NCI-H446 treated with DMSO at 0.1 percent for 48 hours (cell line): ENCODE measurements at regions not wholly inside any gene's neighbourhood (a gene's known extent, or its start where the extent isn't known, plus 50 kb on each side); places are given as distances from the start of the nearest gene placed in this dataset.

Experiments
- DNase-seq: peaks from one replicate; lab custom pipeline; 2025; lab: John Stamatoyannopoulos, UW

DNA sequence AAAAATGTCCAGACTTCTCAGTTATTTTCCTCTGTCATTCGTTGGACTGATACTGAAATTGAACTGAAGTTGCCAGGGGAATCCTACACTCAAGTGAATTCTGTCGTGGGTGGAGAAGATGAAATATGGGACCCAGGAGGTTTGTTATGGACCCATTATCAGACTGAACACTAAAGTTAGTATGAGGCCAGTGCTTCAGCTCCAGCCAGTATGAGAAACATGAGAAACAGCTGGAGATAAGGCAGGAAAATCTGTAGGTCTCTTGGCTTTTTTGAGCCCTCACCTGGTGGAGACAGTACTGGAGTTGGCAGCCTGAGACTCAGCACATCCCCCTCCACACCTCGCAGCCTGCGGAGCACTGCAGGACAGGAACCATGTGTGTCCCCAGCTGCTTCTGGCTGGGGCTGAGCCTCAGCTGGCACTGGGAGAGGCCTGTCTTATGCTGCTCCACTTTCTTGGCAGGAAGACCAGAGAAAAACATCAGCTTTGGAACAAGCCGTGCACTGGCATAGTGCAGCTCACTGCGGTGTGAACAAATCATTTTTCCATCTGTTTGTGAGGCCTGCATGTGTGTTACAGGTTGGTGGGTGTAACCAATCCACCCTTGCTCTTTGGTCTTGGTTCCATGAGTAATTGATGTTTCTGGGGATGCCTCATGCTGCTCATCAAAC lies 641.0 kb downstream of the FGF9 start:
- DNase-seq, result peak; percentile 55

DNA sequence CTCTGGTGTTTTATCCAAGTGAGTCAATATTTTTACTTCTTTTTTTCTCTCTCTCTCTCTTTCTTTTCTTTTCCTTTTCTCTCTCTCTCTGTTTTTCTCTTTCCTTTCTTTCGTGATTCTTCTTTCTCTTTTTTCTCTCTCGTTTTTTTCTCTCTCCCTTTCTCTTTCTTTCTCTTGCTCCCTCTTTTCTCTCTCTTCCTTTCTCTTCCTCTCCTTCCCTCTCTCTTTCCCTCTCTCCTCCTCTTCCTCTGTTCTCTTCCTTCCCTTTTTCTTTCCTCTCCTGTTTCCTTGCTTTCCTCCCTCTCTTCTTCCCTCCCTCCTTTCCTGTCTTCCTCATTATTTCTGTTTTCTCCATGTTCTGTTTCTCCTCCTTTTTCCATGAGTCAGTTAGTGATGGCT lies 641.5 kb downstream of the FGF9 start:
- DNase-seq, result no peak

DNA sequence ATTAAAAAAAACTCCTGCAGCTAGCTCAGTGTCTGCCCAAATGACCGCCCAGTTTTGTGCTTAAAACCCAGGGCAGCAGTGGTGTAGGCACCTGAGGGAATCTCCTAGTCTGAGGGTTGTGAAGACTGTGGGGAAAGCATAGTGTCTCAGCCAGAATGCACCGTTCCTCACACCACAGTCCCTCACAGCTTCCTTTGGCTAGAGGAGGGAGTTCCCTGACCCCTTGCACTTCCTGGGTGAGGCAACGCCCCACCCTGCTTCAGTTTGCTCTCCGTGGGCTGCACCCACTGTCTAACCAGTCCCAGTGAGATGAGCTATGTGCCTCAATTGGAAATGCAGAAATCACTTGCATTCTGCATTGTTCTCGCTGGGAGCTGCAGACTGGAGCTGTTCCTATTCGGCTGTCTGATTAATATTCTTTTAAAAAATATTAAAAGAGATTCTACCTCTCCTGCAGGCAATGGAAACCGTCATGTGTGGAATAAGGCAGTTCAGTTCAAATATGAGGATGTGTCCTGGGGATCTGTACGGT lies 645.7 kb downstream of the FGF9 start:
- no peak for DNase-seq

DNA sequence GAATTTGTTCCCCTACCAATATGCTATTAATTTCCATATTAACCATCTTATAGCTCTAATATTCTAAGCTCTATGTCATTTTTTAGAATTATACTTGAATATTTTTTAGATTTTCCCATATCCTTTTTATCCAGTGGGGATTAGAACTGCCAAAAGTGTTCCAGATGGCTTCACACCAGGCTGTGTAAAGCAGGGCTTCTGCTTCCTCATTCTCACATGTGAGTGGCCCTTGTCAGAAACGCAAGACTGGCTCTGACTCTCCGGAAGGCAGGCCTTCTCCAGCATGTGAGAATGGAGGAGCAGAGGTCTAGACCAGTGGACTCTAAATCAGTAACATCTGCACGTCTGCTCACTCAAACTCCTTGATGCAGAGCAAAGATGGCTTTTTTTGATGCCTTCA lies 650.1 kb downstream of the FGF9 start:
- no peak for DNase-seq

DNA sequence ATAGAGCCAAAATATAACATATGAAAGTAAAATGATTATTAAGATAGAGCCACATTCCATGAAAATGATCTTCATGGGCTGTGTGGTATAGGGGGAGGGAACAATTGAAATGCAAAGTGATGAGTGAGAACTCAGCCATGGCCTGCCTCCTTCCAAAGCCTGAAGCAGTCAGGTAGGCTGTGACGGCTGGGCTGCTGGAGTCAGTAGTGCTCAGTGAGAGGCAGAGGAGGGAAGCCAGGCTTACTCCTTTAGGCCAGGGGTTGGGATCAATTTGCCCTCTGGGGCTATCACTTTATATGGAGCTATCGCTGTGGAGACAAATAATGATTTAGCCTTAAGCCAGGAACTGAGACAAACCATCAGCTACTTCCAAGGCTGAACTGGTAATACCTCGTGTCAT lies 654.9 kb downstream of the FGF9 start:
- no peak for DNase-seq

DNA sequence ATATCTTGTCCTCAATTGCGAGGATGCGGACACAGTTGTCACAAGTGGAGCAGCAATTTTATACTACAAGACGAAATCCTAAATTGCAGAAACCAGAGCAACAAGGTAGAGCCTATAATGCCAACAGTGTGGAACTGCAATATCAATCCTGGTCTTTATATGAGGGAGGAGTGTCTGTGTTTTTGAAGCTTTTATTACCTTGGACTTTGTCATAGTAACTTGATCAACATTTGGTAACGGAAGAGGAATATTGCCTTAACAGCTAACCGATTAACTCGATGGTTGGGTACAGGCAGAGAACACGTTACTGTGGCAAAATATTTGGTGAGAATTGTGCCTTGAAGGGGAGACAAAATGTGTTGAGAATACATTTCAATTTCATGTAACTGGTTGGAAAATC lies 661.5 kb downstream of the FGF9 start:
- no peak for DNase-seq

DNA sequence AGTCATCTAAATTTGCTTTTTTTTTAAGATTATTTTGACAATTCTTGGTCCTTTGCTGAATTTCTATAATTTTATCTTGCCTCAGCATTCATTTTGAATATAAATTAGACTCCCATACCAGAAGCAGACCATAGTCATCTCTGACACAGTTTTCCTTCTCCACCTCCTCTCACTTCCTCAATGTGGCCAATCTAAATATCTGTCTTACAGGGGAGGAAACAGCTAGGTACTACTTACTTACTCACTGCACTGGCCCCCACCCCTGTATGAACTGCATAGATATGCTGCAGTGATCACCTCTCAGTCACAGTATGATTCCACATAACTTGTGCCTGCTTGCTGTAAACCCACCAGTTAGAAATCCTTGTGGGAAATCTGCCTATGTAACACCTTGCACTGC lies 665.6 kb downstream of the FGF9 start:
- DNase-seq, result no peak

DNA sequence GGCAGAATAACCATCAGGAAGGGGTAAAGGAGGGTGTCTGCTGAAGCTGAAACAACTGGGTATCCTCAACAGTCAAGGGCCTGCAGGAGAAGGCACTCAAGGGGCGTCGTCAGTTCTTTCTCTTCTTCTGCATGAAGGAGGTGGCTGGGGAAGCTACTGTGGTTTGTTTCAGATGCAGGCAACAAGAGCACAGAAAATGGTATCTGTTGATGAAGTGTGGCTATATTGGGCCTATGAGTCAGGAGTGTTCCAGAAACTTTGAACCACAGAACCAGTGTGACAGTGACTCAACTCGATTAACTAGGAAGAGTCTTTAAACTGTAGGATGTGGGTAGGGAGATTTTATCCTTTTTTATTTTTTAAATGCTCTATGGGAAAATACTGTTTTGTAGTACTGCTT lies 686.3 kb downstream of the FGF9 start:
- no peak for DNase-seq

DNA sequence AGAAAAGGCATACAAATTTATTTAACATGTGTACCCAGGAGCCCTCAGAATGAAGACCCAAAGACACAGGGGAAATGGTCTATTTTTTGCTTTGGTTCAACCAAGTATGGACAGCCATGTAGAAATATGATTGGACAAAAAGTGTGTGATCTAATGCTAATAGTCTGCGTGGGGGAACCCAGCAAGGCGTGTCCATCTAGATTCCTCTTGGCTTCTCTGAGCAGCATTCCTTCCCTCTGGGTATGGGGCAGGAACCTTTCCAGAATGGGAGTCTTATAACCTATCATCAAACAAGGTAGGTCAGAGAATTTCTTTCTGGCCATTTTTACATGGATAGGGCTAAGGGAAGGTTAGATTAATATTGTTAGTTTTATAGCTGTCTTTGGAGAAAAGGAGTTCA lies 698.2 kb downstream of the FGF9 start:
- DNase-seq, result no peak

DNA sequence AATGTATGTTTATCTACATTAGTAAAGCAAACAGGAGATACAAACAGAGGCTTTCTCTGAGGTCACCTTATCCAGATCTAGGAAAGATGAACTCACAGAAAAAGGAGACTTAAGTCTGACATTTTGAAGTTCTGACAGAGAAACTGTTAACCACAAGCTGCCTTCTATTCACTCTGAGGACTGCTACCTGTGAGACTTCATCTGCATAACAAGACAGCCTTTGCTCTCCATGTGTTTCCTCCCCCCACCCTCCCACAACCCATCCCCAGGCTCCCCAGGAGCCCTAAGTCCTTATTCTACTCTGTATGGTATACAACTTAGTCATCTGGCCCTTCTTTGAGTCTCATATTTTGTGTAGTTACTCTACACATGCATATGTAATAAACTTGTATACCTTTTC lies 699.0 kb downstream of the FGF9 start:
- no peak for DNase-seq

DNA sequence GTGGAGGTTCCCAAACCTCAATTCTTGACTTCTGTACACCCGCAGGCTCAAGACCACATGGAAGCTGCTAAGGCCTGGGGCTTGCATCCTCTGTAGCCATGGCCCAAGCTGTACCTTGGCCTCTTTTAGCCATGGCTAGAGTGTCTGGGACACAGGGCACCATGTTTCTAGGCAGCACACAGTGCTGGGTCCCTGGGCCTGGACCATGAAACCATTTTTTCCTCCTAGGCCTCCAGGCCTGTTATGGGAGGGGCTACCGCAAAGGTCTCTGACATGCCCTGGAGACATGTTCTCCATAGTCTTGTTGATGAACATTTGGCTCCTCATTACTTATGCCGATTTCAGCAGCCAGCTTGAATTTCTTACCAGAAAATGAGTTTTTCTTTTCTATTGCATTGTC lies 701.4 kb downstream of the FGF9 start:
- no peak for DNase-seq

DNA sequence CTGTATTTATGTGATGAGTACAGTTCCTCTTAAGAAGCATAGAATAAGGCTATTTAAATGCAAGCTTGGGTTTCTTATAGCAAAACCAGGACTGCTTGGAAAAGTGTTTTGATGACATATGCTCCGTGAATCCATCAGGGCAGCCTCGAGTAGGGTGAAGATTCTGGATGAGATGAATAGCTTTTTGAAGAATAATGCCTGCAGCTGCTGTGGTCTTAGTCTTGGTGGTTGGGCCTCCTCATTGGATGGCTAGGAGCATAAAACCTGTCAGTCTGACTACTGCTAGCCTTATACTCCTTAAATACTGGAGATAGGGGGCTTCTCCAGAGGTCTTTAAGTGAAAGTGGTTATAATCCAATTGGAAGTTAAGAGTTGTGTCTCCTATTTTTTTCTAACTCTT lies 704.3 kb downstream of the FGF9 start:
- DNase-seq, result no peak

DNA sequence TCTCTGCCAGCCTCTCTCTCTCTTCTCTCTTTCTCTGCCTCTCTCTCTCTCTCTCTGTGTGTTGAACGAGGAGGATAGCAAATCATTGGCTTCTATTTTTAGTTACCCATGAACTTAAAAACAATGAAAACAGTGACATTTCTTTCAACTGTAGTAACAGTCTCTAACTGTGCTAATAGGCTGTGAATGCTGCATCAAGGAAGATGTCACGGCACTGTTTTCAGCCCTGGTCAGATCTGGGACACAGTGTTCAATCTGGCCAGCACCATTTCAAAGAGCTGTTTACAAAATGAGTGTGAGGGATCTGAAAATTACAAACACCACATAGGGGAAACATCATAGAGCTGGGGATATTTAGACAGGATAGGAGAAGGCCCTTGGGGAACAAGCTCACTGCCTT lies 717.0 kb downstream of the FGF9 start:
- no peak for DNase-seq

DNA sequence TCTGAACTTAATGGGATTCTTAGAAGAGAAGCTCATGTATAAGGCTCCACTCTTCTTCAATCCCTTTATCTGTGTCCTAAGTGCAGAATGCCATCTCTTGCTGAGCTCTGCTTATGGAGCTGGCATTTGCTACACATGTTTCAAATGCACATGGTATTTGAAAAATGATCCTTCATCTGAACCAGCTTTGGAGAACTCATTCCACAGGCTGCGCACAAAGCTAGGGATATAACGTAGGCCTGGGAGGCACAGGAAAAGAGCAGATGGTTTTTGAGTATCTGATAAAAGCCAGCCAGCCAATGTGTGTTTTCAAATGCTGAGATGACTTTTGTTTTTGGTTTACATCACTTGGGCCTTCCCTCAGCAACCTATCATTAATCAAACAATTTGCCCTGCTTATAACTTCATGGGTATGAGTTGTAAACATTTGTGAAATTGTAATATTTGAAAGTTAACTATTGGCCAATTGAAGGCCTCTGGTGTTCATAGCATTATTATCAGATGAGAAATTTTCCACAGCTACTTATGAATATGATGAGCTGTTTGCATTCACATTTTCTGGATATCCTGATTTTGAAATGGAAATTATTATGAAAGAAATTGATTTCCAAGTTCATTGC lies 729.0 kb downstream of the FGF9 start:
- no peak for DNase-seq

DNA sequence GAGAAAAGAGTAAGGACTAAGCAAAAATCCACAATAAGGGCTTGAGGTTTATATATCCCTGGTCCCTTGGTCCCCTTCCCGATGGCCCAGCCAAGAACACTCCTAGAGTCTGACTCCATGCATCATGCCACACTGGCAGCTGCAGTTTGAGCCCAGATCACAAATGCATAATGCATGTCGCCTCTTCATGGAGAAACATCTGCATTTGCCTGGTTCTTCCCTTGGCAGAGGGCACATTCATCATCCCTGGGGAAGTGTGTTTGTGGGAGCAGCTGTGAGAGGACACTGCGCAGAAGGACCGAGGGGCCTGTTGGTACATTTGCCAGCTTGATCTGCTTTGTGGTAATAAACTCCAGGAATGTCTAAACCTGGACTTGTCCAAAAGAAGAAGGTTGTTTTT lies 731.8 kb downstream of the FGF9 start:
- DNase-seq, result no peak

DNA sequence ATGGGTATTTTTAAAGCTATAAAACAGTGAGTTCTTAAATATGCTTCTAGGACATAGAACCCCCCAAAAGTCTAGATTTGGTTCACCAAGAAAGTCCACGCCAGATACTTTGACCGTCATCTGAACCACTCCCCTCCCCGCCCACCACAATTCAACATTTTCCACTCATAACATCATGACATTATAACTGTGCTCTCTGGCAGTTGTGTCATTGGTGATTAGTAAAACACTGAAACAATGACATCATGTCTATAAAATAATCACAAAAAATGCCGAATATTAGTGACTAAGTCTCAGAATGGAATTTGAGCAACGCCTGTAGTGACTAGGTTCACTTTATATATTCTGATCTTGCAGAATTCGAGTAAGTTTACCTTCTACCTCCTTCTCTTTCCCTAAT lies 732.3 kb downstream of the FGF9 start:
- DNase-seq, result no peak

DNA sequence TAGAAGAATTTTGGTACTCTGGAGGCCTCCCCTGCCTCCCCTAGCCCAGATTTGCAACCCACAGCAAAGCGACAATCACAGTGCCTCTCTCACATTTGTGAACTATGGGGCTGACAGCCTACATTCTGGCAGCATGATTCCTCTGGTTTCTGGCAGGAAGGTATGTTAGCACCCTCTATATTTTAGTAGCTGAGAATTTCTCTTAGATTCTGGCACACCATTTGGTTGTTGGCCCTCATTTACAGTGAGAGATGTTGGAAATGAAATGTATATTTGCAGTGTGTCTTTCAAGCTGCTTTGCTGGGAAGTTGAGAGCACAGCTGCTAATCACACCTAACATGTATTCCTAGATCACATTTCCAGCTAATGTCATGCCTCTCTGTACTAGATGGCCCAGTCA lies 735.0 kb downstream of the FGF9 start:
- DNase-seq, result no peak

DNA sequence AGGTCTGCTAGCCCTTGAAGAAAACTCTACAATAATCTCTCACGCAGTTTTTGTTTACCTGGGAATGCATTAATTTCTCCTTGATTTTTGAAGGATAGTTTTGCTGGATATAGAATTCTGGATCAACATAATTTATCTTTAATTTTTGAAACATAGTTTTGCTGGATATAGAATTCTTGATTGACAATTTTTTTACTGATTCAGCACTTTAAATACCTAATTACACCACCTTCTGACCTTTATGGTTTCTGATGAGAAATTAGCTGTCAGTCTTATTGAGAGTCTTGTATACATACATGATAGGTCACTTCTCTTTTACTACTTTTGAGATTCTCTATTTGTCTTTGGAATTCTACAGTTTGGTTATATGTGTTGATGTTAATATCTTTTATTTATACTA lies 741.6 kb downstream of the FGF9 start:
- no peak for DNase-seq

DNA sequence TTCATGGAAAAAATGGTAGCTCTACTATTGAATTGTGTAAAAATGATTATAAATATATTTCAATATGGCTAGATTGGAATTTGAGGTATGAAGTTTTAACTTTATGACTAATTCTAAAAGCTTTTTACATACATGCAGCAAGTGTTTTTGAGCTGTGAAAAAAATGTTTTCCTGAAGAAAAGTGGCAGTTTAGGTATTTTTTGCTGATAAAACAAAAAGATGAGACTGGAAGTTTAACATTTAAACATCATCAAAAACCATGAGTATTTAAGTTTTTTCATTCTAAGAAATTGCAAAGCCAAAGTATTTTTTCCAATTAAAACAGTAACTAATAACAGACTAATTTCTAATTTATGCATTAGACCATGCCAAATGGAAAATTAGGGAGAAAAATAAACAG lies 751.1 kb downstream of the FGF9 start:
- DNase-seq, result no peak

DNA sequence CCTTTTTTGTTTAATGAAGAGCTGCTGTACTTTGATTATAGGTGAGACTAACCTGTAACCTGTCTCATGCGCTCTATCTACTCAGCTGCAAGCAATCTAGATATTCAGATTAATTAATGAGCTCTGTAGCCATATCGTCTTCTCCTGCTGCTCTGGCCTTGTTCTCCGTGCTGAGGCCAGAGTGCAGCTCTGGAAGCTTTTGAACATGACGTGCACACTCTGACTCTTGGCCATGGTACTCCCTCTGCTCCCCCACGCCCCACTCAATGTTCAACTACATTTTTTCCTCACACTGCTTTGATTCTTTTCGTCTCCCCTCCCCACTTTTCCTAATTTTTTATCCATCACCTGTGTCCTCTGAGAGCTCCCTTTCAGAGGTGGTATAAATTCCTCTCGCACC lies 751.8 kb downstream of the FGF9 start:
- no peak for DNase-seq

DNA sequence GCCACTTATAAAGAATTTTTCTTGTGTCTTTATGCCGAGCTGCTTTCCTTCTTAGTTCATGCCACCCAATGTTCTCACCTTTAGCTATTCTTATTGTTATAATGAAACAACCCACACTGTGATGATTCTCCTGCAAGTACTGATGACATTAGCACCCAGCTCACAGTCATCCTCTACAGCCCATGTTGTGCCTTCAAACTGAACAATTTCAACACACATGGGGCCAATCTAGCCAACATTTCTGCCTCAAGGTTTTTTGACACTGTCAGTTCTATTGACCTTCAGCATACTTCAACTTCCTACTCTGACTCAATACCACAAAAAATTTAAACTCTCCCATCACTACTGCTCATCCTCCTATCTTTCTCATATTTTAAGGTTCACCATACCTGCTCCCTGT lies 752.4 kb downstream of the FGF9 start:
- no peak for DNase-seq

DNA sequence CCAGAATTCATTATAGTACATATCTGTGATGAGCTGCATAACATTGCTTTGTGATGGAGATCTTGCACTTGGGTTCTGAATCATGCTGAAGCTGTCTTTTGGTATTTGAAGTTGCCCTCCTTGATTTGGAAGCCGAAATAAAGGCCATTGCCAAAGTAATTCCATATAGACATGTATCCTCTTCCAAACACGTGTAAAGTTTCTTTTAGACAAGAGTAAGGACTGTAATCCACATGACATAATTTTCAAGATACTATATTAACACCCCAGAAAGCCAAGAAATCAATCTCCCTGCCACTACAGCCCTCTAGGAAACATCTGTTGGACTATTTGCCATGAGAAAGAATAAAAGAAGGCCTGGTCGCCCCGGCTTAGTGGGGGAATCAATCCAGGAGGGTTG lies 754.2 kb downstream of the FGF9 start:
- no peak for DNase-seq

DNA sequence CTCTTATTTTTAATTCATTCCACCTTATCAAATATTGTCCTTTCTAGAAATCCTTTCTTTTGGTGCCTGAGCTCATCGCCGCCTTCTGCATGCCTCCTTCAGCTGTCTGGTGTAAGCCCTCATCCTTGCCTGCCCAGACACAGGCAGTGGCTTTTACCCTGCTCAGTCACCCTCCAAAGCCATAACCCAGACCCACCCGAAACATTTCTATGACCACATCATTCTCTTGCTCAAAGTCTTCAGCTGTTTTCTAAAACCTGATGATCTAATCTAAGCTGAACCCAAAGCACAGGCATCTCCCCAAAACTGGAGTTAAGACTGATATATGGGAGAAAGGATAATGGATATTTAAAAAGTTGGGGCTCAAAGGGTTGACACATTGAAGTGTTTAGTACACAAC lies 753.7 kb upstream of the SGCG start:
- DNase-seq, result no peak

DNA sequence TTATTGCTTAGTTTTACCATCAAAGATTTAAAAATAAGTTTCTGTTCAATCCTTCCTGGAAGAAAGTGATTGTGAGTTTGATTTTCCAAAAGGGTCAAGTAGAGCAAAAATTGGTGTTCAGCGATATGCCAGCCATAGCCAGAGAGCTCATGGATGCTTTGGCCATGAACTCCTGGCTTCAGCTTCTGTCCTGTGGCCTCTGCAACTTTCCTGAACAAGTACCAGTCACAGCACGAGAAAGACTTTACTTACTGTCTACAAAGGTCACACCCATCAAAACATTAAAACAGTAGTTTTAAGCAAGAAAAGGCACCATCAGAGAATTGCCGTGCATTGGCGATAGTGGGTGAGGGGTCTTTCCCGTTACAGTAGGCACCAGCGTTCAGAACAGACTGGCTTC lies 753.0 kb upstream of the SGCG start:
- no peak for DNase-seq
